Left lung (tissue), 4 donors: ENCODE measurements at regions not wholly inside any gene's neighbourhood (a gene's known extent, or its start where the extent isn't known, plus 50 kb on each side); places are given as distances from the start of the nearest gene placed in this dataset.

Experiments
- ATAC-seq: fragments of 200-7000 bp; cut with Tn5 transposase; one replicate; pipeline ENCODE4 v1.9.1; 2020; ENCODE audit warnings: moderate library complexity
- DNase-seq, 4 donors: peaks; one replicate each; pipeline ENCODE4 v3.0.0-alpha.2; 2013 to 2020
- H3K27ac ChIP-seq, 2 donors: fragments of 200-600 bp; sonication (generic) in 1 of 2; one replicate each; pipeline versions ENCODE4 v1.5.0 to v1.8.0; 2020 to 2021
- H3K27me3 ChIP-seq, 2 donors: fragments of 200-600 bp; sonication (generic) in 1 of 2; one replicate each; pipeline versions ENCODE4 v1.5.0 to v1.8.0; 2020 to 2021
- H3K36me3 ChIP-seq, 2 donors: fragments of 200-600 bp; sonication (generic) in 1 of 2; one replicate each; pipeline versions ENCODE4 v1.5.0 to v1.8.0; 2020 to 2021
- H3K4me1 ChIP-seq, 2 donors: fragments of 200-600 bp; one replicate each; pipeline ENCODE4 v1.8.0; 2021
- H3K4me3 ChIP-seq, 2 donors: fragments of 200-600 bp; sonication (generic) in 1 of 2; one replicate each; pipeline versions ENCODE4 v1.5.0 to v1.8.0; 2020 to 2021; ENCODE audit warnings: mild to moderate bottlenecking in 1 of 2
- H3K9me3 ChIP-seq, 2 donors: fragments of 200-600 bp; sonication (generic) in 1 of 2; one replicate each; pipeline versions ENCODE4 v1.5.0 to v1.8.0; 2020 to 2021
- CTCF ChIP-seq, 2 donors: fragments of 200-600 bp; sonication (generic) in 1 of 2; IDR thresholded peaks; one replicate each; pipeline versions ENCODE4 v1.5.0 to v1.8.0; 2021; ENCODE audit warnings: antibody characterized with exemption in 2 of 2
- intact Hi-C, 2 donors: fragments of 100-400 bp; cut with DNase I; formaldehyde crosslinking; loops; one replicate each; pipeline versions ENCODE4 v1.11.2 to v1.14.2; 2022
- donor health status: DM: no; HTN: yes; CAD: no.
- donor health status: DM: no; HTN: no; CAD: no.

GRCh38 chrX:97787311-97787710, 903.6 kb downstream of the RPA4 start:
- DNase-seq (no peak), ATAC-seq (no peak)
- Histone ChIP-seq H3K27me3 (no peaks in the 10 kb centered on the region), H3K4me1 (no peaks in the 10 kb centered on the region), H3K9me3 (no peaks in the 10 kb centered on the region), H3K36me3 (no peaks in the 10 kb centered on the region), H3K27ac (no peak overlapping the region), H3K4me3 (no peak overlapping the region)
- intact Hi-C loops, result no loop called here
- no peak for TF ChIP-seq CTCF (IDR thresholded peaks at IDR 0.05)

- intact Hi-C loops, result no loop called here
- no peaks in the 10 kb centered on the region for H3K9me3 ChIP-seq
- DNase-seq, result no peak
These were observed 904.1 kb downstream of the RPA4 start for GRCh38 chrX:97787849-97788248.

GRCh38 chrX:97790850-97791249, 907.1 kb downstream of the RPA4 start:
- no peaks in the 10 kb centered on the region for H3K4me1 ChIP-seq
- no peak overlapping the region for H3K27ac ChIP-seq
- no peak overlapping the region for H3K4me3 ChIP-seq
- H3K36me3 ChIP-seq, result no peaks in the 10 kb centered on the region
- no peak for DNase-seq
- TF ChIP-seq CTCF (IDR thresholded peaks at IDR 0.05), result no peak
- intact Hi-C loops, result no loop called here
- no peaks in the 10 kb centered on the region for H3K9me3 ChIP-seq
- ATAC-seq, result no peak
- no peaks in the 10 kb centered on the region for H3K27me3 ChIP-seq

More at GRCh38 chrX:97787849-97788248, 904.1 kb downstream of the RPA4 start:
- Histone ChIP-seq H3K27ac (no peak overlapping the region), H3K4me3 (no peak overlapping the region), H3K4me1 (no peaks in the 10 kb centered on the region), H3K27me3 (no peaks in the 10 kb centered on the region), H3K36me3 (no peaks in the 10 kb centered on the region)
- TF ChIP-seq CTCF (IDR thresholded peaks at IDR 0.05), result no peak
- ATAC-seq, result no peak

- no peak for TF ChIP-seq CTCF (IDR thresholded peaks at IDR 0.05)
- no peak for ATAC-seq
- Histone ChIP-seq H3K9me3 (no peaks in the 10 kb centered on the region), H3K4me1 (no peaks in the 10 kb centered on the region), H3K4me3 (no peak overlapping the region), H3K27ac (no peak overlapping the region), H3K36me3 (no peaks in the 10 kb centered on the region), H3K27me3 (no peaks in the 10 kb centered on the region)
- intact Hi-C loops, result no loop called here
- DNase-seq, result no peak
These were observed 913.4 kb downstream of the RPA4 start for GRCh38 chrX:97797076-97797475.

- ATAC-seq, result no peak
- intact Hi-C loops, result no loop called here
- no peak overlapping the region for H3K27ac ChIP-seq
These were observed 922.5 kb downstream of the RPA4 start for GRCh38 chrX:97806238-97806637.

More at GRCh38 chrX:97806238-97806637, 922.5 kb downstream of the RPA4 start:
- DNase-seq, result no peak
- no peaks in the 10 kb centered on the region for H3K27me3 ChIP-seq
- H3K9me3 ChIP-seq, result no peaks in the 10 kb centered on the region
- H3K36me3 ChIP-seq, result no peaks in the 10 kb centered on the region
- H3K4me1 ChIP-seq, result no peaks in the 10 kb centered on the region
- TF ChIP-seq CTCF (IDR thresholded peaks at IDR 0.05), result no peak
- no peak overlapping the region for H3K4me3 ChIP-seq
